Heart right ventricle (tissue), 16 donors: ENCODE measurements at regions not wholly inside any gene's neighbourhood (a gene's known extent, or its start where the extent isn't known, plus 50 kb on each side); places are given as distances from the start of the nearest gene placed in this dataset.

Experiments used
- ATAC-seq, 8 donors: fragments of 200-7000 bp; cut with Tn5 transposase; one replicate each; pipeline ENCODE4 v1.9.1; 2020; ENCODE audit warnings: mild to moderate bottlenecking in 8 of 8, moderate library complexity in 8 of 8, moderate number of reproducible peaks in 1 of 8
- DNase-seq, 2 donors: peaks; one replicate each; pipeline ENCODE4 v3.0.0-alpha.2; 2020
- H3K27ac ChIP-seq, 10 donors: fragments of 200-600 bp; sonication (generic) in 2 of 10; one replicate each; pipeline versions ENCODE4 v1.5.0 to v1.8.0; 2020 to 2022; ENCODE audit warnings: mild to moderate bottlenecking in 3 of 10
- H3K27me3 ChIP-seq, 7 donors: fragments of 200-600 bp; one replicate each; pipeline ENCODE4 v1.8.0; 2021 to 2022; ENCODE audit warnings: mild to moderate bottlenecking in 2 of 7
- H3K36me3 ChIP-seq, 9 donors: fragments of 200-600 bp; sonication (generic) in 1 of 9; one replicate each; pipeline versions ENCODE4 v1.5.0 to v1.8.0; 2020 to 2022; ENCODE audit warnings: mild to moderate bottlenecking in 2 of 9
- H3K4me1 ChIP-seq, 9 donors: fragments of 200-600 bp; sonication (generic) in 1 of 9; one replicate each; pipeline versions ENCODE4 v1.5.0 to v1.8.0; 2020 to 2022; ENCODE audit warnings: mild to moderate bottlenecking in 4 of 9
- H3K4me3 ChIP-seq, 10 donors: fragments of 200-600 bp; sonication (generic) in 2 of 10; one replicate each; pipeline versions ENCODE4 v1.5.0 to v1.8.0; 2020 to 2022; ENCODE audit warnings: mild to moderate bottlenecking in 7 of 10, moderate library complexity in 2 of 10
- H3K9me3 ChIP-seq, 11 donors: fragments of 200-600 bp in 10 of 11; sonication (generic) in 2 of 11; one replicate each; pipeline versions ENCODE4 v1.5.0 to v1.8.0; 2013 to 2022; ENCODE audit warnings: mild to moderate bottlenecking in 2 of 11, control low read depth in 1 of 11, moderate library complexity in 1 of 11
- WGBS, 2 donors: extraction: QIAGEN DNeasy Blood & Tissue Kit; methylation state at CpG; one replicate each; pipeline ENCODE4 v1.1.7; 2013; ENCODE audit warnings: inconsistent platforms in 1 of 2; 5-methylcytosine and 5-hydroxymethylcytosine counted together
- intact Hi-C, 10 donors: fragments of 100-400 bp; cut with DNase I; formaldehyde crosslinking; loops; one replicate each; pipeline versions ENCODE4 v1.11.1 to v1.14.2; 2022
- TF ChIP-seq, protein P1 (sequence below), 9 donors: fragments of 200-600 bp; sonication (generic) in 2 of 9; IDR thresholded peaks; one replicate each; pipeline versions ENCODE4 v1.5.0 to v1.8.0; 2021 to 2022; ENCODE audit warnings: antibody characterized with exemption in 9 of 9, mild to moderate bottlenecking in 5 of 9, moderate library complexity in 1 of 9
- donor health status: Arrhythmogenic right ventricular cardiomyopathy.
- donor health status: ischemic (EF 13 %, LVEDD 7.1; RV severe dilation, severe dysfunction).
- donor health status: healthy with polysubstance abuse.
- donor health status: DM: no; HTN: yes; CAD: no.
- donor health status: DM: no; HTN: no; CAD: no.
- donor health status: ischemic (EF 25% LVEDD 6.9; RV normal size, moderate dysfunction).
- donor health status: ischemic (EF 25% LVEDD 5.7; RV mildly dilated, moderate dysfunction).
- donor health status: healthy.
- donor health status: DM: yes; HTN: yes; CAD: no.
- donor health status: Ischemic cardiomyopathy.
- donor health status: ischemic (EF 35%, LVEDD 5.7; RV mildly dilated, moderate dysfunction).
- donor health status: nonischemic (EF 11% LVEDD 7.7; RV severe dilation, severe dysfunction).
- donor health status: DM: yes; HTN: yes; CAD: no.
- donor health status: PGD.
- donor health status: ischemic (EF 29% LVEDD 5.4; RV normal size, mild dysfunction).
- donor health status: nonischemic (EF 23%, LVEDD 6.1; RV moderate dilation, normal function).

DNA sequence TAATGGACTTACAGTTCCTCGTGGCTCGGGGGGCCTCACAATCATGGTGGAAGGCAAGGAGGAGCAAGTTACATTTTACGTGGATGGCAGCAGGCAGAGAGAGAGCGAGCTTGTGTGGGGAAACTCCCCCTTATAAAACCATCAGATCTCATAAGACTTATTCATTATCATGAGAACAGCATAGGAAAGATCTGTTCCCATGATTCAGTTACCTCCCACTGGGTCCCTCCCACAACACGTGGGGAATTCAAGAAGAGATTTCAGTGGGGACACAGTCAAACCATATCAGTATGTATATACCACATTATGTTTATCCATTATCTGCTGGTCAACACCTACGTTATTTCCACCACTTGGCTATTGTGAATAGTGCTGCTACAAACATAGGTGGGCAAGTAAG lies 352.3 kb upstream of the B3GALT2 start:
- TF ChIP-seq, protein P1, sequence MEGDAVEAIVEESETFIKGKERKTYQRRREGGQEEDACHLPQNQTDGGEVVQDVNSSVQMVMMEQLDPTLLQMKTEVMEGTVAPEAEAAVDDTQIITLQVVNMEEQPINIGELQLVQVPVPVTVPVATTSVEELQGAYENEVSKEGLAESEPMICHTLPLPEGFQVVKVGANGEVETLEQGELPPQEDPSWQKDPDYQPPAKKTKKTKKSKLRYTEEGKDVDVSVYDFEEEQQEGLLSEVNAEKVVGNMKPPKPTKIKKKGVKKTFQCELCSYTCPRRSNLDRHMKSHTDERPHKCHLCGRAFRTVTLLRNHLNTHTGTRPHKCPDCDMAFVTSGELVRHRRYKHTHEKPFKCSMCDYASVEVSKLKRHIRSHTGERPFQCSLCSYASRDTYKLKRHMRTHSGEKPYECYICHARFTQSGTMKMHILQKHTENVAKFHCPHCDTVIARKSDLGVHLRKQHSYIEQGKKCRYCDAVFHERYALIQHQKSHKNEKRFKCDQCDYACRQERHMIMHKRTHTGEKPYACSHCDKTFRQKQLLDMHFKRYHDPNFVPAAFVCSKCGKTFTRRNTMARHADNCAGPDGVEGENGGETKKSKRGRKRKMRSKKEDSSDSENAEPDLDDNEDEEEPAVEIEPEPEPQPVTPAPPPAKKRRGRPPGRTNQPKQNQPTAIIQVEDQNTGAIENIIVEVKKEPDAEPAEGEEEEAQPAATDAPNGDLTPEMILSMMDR (IDR thresholded peaks at IDR 0.05): no peak
- ATAC-seq: no peak
- intact Hi-C loops: no loop called here
- no peak for DNase-seq
- peaks cover 0 to 16% (median 0%) of the 10 kb centered on the region in 9 donors for H3K4me1 ChIP-seq
- H3K27me3 ChIP-seq: no peaks in the 10 kb centered on the region
- no peak overlapping the region for H3K27ac ChIP-seq
- no peaks in the 10 kb centered on the region for H3K36me3 ChIP-seq
- no peak overlapping the region for H3K4me3 ChIP-seq
- WGBS, 2 donors: 89 to 92% methylated on average over 6 of the region's 6 CpGs
- H3K9me3 ChIP-seq: no peaks in the 10 kb centered on the region

DNA sequence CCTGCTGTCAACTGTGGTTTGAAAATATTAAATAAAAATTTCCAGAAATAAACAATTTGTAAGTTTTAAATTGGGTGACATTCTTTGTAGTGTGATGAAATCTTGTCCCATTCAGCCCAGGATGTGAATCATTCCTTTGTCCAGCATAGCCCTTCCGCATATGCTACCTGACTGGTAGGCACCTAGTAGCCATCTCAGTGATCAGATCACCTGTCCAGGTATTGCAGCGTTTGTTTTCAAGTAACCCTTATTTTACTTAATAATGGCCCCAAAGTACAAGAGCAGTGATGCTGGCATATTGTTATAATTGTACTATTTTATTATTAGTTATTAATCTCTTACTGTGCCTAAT lies 351.6 kb upstream of the B3GALT2 start:
- H3K27me3 ChIP-seq: no peaks in the 10 kb centered on the region
- peaks cover 0 to 15% (median 0%) of the 10 kb centered on the region in 9 donors for H3K4me1 ChIP-seq
- H3K4me3 ChIP-seq: no peak overlapping the region
- 87 to 98% methylated on average over 2 of the region's 2 CpGs for WGBS, 2 donors
- intact Hi-C loops: no loop called here
- H3K36me3 ChIP-seq: no peaks in the 10 kb centered on the region
- no peak for DNase-seq
- ATAC-seq: no peak
- H3K27ac ChIP-seq: no peak overlapping the region
- H3K9me3 ChIP-seq: no peaks in the 10 kb centered on the region
- TF ChIP-seq, protein P1 (IDR thresholded peaks at IDR 0.05): no peak

DNA sequence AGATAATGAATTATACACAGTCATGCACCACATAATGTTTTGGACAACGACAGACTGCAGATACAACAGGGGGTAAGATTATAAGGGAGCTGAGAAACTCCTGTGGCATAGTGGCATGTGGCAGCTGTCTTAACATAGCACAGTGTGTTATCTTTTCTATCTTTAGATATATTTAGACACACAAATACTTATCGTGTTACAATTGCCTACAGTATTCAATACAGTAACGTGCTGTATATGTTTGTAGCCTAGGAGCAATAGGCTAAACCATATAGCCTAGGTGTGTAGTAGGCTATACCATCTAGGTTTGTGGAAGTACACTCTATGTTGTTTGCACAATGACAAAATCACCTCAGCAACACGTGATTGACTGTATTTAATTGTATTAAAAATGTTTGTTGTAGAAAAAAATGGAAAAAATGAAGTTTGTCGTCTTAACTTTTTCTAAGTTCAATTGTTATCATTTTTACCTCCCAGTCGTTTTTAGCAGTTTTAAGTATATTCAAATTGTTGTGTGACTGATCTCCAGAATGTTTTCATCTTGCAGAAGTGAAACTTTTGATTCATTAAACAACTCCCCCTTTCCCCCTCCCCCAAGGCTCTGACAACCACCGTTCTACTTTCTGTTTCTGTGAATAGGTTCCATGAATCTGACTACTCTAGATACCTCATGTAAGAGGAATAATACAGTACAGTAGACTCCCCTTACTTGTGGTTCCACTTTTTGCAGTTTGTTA lies 351.0 kb upstream of the B3GALT2 start:
- 56 to 59% methylated on average over 7 of the region's 7 CpGs for WGBS, 2 donors
- Histone ChIP-seq H3K9me3 (no peaks in the 10 kb centered on the region), H3K27ac (no peak overlapping the region), H3K4me3 (no peak overlapping the region), H3K36me3 (no peaks in the 10 kb centered on the region), H3K27me3 (no peaks in the 10 kb centered on the region), H3K4me1 (peaks cover 0 to 10% (median 0%) of the 10 kb centered on the region in 9 donors)
- TF ChIP-seq, protein P1 (IDR thresholded peaks at IDR 0.05): no peak
- DNase-seq (peak in 1 of 2 donors; percentile 7), ATAC-seq (no peak)
- intact Hi-C loops: no loop called here

DNA sequence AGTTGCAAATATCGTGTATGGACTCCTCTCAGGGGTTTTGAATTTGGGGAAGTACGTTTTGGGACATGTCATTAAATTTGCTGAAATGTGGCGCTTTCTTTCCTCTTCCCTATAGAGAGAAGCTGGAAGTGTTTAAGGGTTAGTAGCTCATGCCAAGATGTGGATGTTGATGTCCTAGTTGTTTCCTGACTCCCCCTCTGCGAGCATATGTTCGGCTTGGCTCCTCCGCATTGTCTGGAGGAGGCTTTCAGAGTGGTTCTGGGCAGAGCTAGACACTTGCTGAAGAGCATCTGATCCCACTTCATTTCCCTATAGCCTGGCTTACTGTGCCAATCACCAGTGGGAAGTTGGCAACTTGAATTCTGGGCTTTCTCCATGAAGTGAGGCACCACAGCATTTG lies 347.4 kb upstream of the B3GALT2 start:
- TF ChIP-seq, protein P1 (IDR thresholded peaks at IDR 0.05): no peak

More for the DNA sequence above, 347.4 kb upstream of the B3GALT2 start:
- no peaks in the 10 kb centered on the region for H3K27me3 ChIP-seq
- WGBS, 2 donors: 38 to 59% methylated on average over 6 of the region's 6 CpGs
- H3K27ac ChIP-seq: no peak overlapping the region
- DNase-seq (no peak), ATAC-seq (no peak)
- intact Hi-C loops: no loop called here
- peaks cover 0 to 10% (median 0%) of the 10 kb centered on the region in 9 donors for H3K4me1 ChIP-seq
- H3K9me3 ChIP-seq: no peaks in the 10 kb centered on the region
- H3K36me3 ChIP-seq: no peaks in the 10 kb centered on the region
- H3K4me3 ChIP-seq: no peak overlapping the region
